ENCODE measurements at regions not wholly inside any gene's neighbourhood (a gene's known extent, or its start where the extent isn't known, plus 50 kb on each side); places are given as distances from the start of the nearest gene placed in this dataset.

DNA sequence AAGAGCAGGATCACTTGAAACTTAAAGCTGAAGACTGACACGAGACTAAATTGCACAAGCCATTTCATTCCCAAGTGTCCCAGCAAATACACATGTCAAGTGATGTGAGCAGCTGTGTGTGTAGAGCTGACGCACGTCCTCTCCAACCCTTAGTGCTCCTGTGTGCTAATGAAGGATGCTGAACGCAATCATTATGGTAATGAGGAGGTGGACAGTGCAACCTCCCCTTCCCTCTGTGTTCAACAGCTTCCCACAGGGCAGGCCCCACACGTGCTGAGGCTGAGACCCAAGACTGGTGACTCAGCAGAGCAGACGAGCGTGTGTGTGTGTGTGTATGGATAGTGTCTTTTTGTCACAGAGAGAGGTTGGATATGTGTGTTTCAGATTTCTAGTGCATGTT lies 702.1 kb downstream of the SEMA5A start:
- intact Hi-C loops (cut with DNase I) = no loop called here

DNA sequence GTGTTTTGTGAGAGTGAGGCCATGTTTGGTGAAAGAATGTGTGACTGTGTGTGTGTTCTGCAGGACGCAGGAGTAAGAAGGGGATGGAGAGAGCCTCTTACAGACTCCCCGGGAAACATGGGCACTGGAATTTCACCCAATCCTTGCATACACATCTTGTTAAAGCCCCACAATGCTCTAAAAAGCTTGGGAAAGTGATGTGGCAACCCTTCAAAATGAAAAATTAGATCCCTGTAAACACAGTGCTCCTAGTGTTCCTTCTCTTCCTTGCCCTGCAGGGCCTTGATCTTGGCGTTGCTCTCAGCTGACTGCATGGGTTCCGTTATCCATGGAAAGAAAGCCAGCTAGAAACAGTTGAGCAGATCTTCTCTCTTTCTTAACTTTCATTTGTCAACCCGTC lies 701.7 kb downstream of the SEMA5A start:
- DNase-seq (ENCODE audit: low spot score) = no peak
- intact Hi-C loops (cut with DNase I) = no loop called here

More for the DNA sequence above, 702.1 kb downstream of the SEMA5A start:
- no peak for DNase-seq (ENCODE audit: low spot score)

DNA sequence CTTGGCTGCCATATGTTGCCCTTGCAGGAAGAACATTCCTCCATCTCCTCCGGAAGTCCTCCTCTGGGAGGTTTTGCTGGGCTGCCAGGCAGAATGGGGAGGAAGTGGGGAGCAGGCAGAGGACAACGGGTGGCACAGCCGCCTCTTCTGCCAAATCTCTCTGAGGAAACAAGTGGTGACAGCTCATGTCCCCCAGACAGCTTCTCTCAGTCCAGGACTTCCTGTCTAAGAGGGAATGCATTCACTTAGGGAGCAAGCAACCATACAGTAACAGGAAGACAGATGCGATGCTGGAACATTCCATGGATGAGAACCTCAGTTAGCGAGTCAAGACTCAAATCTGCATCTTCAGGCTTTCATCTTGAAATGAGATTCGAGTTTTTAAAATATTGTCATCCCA lies 701.0 kb downstream of the SEMA5A start:
- intact Hi-C loops (cut with DNase I) = no loop called here
- no peak for DNase-seq (ENCODE audit: low spot score)

GRCh38 chr5:8845296-8845695 lies 700.6 kb downstream of the SEMA5A start:
- intact Hi-C loops (cut with DNase I) = no loop called here
- no peak for DNase-seq (ENCODE audit: low spot score)

GRCh38 chr5:8848366-8848765 lies 697.5 kb downstream of the SEMA5A start:
- no peak for DNase-seq (ENCODE audit: low spot score)
- intact Hi-C loops (cut with DNase I) = no loop called here

DNA sequence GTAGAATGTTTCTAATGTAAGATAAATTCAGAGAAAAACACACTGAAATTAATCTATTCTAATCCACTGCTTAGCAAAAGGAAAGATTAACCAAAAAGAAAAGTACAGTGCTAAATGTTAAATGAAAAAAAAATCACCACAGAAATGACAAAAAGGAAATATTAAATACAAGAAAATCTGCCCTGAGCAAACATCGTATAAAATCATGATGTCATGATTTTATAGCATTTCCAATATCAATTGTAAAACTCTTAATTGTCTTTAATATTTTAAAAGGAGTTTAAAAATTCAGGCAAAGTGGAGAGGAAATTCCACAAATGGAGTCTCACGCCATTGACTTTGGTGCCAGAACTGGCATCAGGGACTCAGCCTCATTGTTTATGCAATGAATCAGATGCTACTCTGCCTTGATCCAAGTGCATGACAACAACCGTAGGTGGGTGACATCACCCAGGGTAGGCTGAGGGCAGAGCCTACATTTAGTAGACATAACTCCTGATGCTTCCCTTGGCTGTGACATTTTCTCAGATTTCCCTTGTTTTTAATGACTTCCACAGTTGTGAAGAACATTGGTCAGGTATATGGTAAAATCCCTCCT lies 696.8 kb downstream of the SEMA5A start:
- no peak for DNase-seq (ENCODE audit: low spot score)
- intact Hi-C loops (cut with DNase I) = no loop called here

- DNase-seq (ENCODE audit: low spot score) = no peak
- intact Hi-C loops (cut with DNase I) = no loop called here
Measured at GRCh38 chr5:8851101-8851500, 694.8 kb downstream of the SEMA5A start.

DNA sequence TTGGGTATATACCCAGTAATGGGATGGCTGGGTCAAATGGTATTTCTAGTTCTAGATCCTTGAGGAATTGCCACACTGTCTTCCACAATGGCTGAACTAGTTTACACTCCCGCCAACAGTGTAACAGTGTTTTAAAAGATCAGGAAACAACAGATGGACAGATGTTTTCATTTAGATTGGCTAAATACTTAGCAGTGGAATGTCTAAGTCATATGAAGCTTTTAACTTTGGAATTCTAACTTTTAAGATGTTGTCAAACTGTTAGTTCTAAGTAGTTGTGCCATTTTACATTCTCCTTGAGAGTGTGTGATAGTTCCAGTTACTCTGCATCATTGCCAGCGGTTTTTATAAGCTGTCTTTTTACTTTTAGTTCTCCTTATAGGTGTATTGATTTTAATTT lies 688.8 kb downstream of the SEMA5A start:
- DNase-seq (ENCODE audit: low spot score) = no peak
- intact Hi-C loops (cut with DNase I) = no loop called here

DNA sequence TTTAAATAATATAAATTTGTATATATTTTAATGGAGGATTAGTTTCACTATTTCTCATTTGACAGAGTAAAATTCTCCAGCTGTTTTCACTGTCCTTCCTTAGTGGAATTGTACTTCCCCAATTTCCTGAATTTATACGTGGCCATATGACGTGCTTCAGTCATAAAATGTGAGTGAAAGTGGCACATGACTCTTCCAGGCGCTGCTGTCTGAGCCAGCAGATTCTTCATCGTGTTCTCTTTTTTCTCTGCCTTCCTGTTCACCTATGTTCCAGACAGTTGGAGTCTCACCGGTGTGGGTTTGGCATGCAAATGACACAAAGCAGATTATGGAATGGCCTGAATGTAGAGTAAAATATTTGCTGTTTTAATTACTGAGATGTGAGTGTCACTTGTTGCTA lies 684.1 kb downstream of the SEMA5A start:
- intact Hi-C loops (cut with DNase I) = no loop called here
- no peak for DNase-seq (ENCODE audit: low spot score)

GRCh38 chr5:8864053-8864452 lies 681.8 kb downstream of the SEMA5A start:
- intact Hi-C loops (cut with DNase I) = no loop called here
- DNase-seq (ENCODE audit: low spot score) = no peak

GRCh38 chr5:8865266-8865665 lies 680.6 kb downstream of the SEMA5A start:
- DNase-seq (ENCODE audit: low spot score) = no peak
- intact Hi-C loops (cut with DNase I) = no loop called here

GRCh38 chr5:8865686-8866374 lies 680.0 kb downstream of the SEMA5A start:
- DNase-seq (ENCODE audit: low spot score) = no peak
- intact Hi-C loops (cut with DNase I) = no loop called here

GRCh38 chr5:8868283-8868682 lies 677.6 kb downstream of the SEMA5A start:
- intact Hi-C loops (cut with DNase I) = no loop called here

DNA sequence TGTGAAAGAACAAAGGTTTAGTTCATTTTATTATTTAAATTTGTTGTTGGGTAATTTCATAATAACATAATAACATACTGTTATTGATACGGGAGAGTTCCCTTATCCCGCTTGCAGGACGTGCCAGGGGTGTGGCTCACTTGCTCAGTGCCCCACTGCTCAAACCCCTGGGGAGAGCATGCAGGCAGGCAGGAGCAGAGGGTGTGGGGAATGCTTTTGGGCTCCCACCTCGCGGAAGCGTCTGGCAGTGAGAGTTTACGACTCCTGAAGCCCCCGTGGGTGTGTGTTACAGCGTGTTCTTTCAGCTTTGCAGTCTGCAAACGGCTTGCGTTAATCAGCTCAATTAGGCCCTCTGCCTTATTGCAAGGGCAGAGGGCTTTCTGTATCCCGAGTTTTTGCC lies 675.9 kb downstream of the SEMA5A start:
- DNase-seq (ENCODE audit: low spot score) = no peak
- intact Hi-C loops (cut with DNase I) = no loop called here

More at GRCh38 chr5:8868283-8868682, 677.6 kb downstream of the SEMA5A start:
- DNase-seq (ENCODE audit: low spot score) = no peak

DNA sequence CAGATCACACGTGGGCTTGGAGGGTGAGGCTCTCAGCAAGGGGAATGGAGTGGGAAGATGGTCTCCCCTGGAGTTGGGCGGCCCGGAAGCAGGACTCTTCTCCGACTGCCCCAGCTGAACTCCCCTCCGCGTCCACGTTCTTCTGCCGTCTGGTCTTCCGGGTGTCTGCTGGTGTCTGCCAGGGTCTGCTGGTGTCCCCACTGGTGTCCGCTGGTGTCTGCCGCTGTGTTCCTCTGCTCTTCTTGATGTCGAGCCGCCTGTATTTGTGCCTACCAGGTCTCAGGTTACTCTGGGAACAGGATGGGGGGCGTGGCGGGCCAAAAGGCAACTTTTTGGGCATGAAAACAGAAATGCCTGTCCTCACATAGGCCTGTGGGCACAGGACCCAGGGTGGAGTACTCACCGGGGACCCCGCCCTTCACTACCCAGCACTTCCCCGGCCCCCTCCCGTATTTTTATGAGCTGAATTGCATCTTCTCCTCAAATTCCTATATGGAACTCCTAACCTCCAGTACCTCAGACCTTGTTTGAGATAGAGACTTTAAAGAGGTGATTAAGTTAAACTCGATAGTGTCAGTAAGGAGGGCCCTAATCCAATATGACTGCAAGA lies 675.4 kb downstream of the SEMA5A start:
- no peak for DNase-seq (ENCODE audit: low spot score)
- intact Hi-C loops (cut with DNase I) = no loop called here

GRCh38 chr5:8870959-8871355 lies 674.9 kb downstream of the SEMA5A start:
- intact Hi-C loops (cut with DNase I) = no loop called here
- no peak for DNase-seq (ENCODE audit: low spot score)

GRCh38 chr5:8871446-8871845 lies 674.4 kb downstream of the SEMA5A start:
- no peak for DNase-seq (ENCODE audit: low spot score)
- intact Hi-C loops (cut with DNase I) = no loop called here

- no peak for DNase-seq (ENCODE audit: low spot score)
- intact Hi-C loops (cut with DNase I) = no loop called here
Measured at GRCh38 chr5:8875722-8876121, 670.2 kb downstream of the SEMA5A start.

GRCh38 chr5:8879248-8879647 lies 666.6 kb downstream of the SEMA5A start:
- intact Hi-C loops (cut with DNase I) = no loop called here
- DNase-seq (ENCODE audit: low spot score) = no peak

DNA sequence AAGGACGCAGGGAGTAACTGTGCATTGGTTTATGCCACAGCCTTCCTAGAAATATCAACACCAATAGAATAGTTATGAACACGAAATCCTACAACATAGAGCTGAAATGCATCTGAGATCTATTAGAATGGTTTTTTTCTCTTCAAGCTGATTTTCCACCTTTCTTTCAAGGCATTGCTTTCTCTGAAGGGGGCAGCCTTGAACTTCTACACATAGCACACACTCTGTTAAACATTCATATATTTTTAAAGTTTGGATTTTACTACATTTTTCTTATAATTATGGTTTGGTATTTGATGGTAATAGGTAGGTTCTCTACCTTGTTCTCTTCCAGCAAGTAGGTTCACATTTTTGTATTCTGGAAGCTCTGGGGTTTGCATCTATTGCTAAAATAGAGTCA lies 661.8 kb downstream of the SEMA5A start:
- intact Hi-C loops (cut with DNase I) = no loop called here
- DNase-seq (ENCODE audit: low spot score) = no peak

DNA sequence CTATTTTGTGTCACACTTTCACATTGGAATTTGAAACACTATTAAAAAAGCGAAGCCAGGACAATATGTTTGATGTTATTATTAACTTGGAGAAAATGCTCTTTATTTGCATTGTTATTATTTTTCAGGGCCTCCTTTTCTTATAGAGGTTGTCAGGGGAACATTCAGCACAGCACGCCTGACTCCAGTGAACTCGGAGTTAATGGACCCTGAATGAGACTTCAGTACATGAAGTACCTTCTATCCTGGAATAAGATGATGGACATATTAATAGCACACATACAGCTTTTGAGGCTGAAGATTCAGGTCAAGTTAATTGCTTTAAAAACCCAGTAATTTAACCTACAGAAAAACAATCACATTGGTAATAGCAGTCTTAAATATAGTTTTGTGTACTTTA lies 652.9 kb downstream of the SEMA5A start:
- intact Hi-C loops (cut with DNase I) = no loop called here
- DNase-seq (ENCODE audit: low spot score) = no peak
